Ovary (tissue), 7 donors: ENCODE measurements at regions not wholly inside any gene's neighbourhood (a gene's known extent, or its start where the extent isn't known, plus 50 kb on each side); places are given as distances from the start of the nearest gene placed in this dataset.
A peak's percentile ranks its signal among the peaks of the same experiment; 100 is the strongest.
"Not testable (repeated sequence)": the region's sequence is repeated elsewhere in the genome, so short reads cannot be mapped to it uniquely, and the experiment has no call there.

Experiments
- DNase-seq, 5 donors: peaks; one replicate each; pipeline ENCODE4 v3.0.0-alpha.2; 2019 to 2020
- H3K27ac ChIP-seq, 2 donors: fragments of 200-600 bp; one replicate each; pipeline versions ENCODE4 v1.5.1 to v1.8.0; 2019 to 2022
- H3K27me3 ChIP-seq: fragments of 200-600 bp; one replicate; pipeline ENCODE4 v1.8.0; 2022
- H3K36me3 ChIP-seq: fragments of 200-600 bp; sonication (generic); one replicate; pipeline ENCODE4 v1.5.1; 2019
- H3K4me1 ChIP-seq: one replicate; pipeline ENCODE4 v1.8.1; 2013; ENCODE audit warnings: mild to moderate bottlenecking, moderate library complexity; ENCODE audit not compliant: insufficient read depth
- H3K4me3 ChIP-seq: fragments of 200-600 bp; sonication (generic); one replicate; pipeline ENCODE4 v1.5.1; 2017
- H3K9me3 ChIP-seq, 2 donors: fragments of 200-600 bp in 1 of 2; sonication (generic) in 1 of 2; one replicate each; pipeline versions ENCODE4 v1.5.1 to v1.8.1; 2013 to 2019; ENCODE audit warnings: mild to moderate bottlenecking in 1 of 2, moderate library complexity in 1 of 2
- CTCF ChIP-seq, 3 donors: fragments of 450-650 bp in 2 of 3; fragments of 200-600 bp in 1 of 3; IDR thresholded peaks; one replicate each; pipeline versions ENCODE4 v1.5.1 to v1.8.0; 2016 to 2022; ENCODE audit warnings: antibody characterized with exemption in 3 of 3, mild to moderate bottlenecking in 1 of 3
- EP300 ChIP-seq: sonication (generic); formaldehyde crosslinking; IDR thresholded peaks from one replicate; pipeline ENCODE4 v1.6.1; 2017; ENCODE audit warnings: antibody characterized with exemption
- POLR2A ChIP-seq: fragments of 450-650 bp; IDR thresholded peaks from one replicate; pipeline ENCODE4 v1.6.1; 2017; ENCODE audit warnings: antibody characterized with exemption, mild to moderate bottlenecking, moderate library complexity
- WGBS, 3 donors: extraction: QIAGEN DNeasy Blood & Tissue Kit in 1 of 3; methylation state at CpG; one replicate each; pipeline versions ENCODE4 v1.1.5 to v1.1.7; 2013 to 2017; 5-methylcytosine and 5-hydroxymethylcytosine counted together
- intact Hi-C, 4 donors: fragments of 100-400 bp; cut with DNase I; formaldehyde crosslinking; loops; one replicate each; pipeline versions ENCODE4 v1.11.0 to v1.15.1; 2022 to 2023
- donor health status: DM: no; HTN: no; CAD: no; lungs with moderate emphysema.
- donor health status: DM: no; HTN: no; CAD: no.
- donor health status: Bipolar disorder and iron deficiency.
- donor health status: DM: no; HTN: no; CAD: no.
- donor health status: DM: yes; HTN: yes; CAD: no.

GRCh38 chr2:160756481-160756880, 262.9 kb upstream of the RBMS1 start:
- H3K27me3 ChIP-seq, result no peaks in the 10 kb centered on the region
- intact Hi-C loops, result no loop called here
- no peak for TF ChIP-seq EP300
- no peak for TF ChIP-seq POLR2A
- no peak for TF ChIP-seq CTCF (IDR thresholded peaks at IDR 0.05)

GRCh38 chr2:160762493-160763128, 269.0 kb upstream of the RBMS1 start:
- peak in 1 of 5 donors; percentile 9 for DNase-seq
- H3K27me3 ChIP-seq, H3K9me3 ChIP-seq, intact Hi-C loops, H3K4me3 ChIP-seq, H3K27ac ChIP-seq, H3K36me3 ChIP-seq, H3K4me1 ChIP-seq: not testable (repeated sequence)
- WGBS, 3 donors, result 93 to 97% (median 95%) methylated on average over 26 of the region's 26 CpGs

More at GRCh38 chr2:160756481-160756880, 262.9 kb upstream of the RBMS1 start:
- Histone ChIP-seq H3K4me3 (no peak overlapping the region), H3K9me3 (no peaks in the 10 kb centered on the region), H3K27ac (no peak overlapping the region), H3K36me3 (no peaks in the 10 kb centered on the region), H3K4me1 (no peaks in the 10 kb centered on the region)
- no peak for DNase-seq

- Histone ChIP-seq H3K36me3 (no peaks in the 10 kb centered on the region), H3K4me1 (no peaks in the 10 kb centered on the region), H3K9me3 (no peaks in the 10 kb centered on the region), H3K27me3 (no peaks in the 10 kb centered on the region), H3K27ac (no peak overlapping the region), H3K4me3 (no peak overlapping the region)
- DNase-seq, result no peak
- intact Hi-C loops, result no loop called here
- TF ChIP-seq POLR2A, result no peak
- TF ChIP-seq EP300, result no peak
- no peak for TF ChIP-seq CTCF (IDR thresholded peaks at IDR 0.05)
Measured at GRCh38 chr2:160783474-160783873, 289.9 kb upstream of the RBMS1 start.

- H3K4me1 ChIP-seq, result no peaks in the 10 kb centered on the region
- no peak overlapping the region for H3K27ac ChIP-seq
- H3K36me3 ChIP-seq, result no peaks in the 10 kb centered on the region
- H3K27me3 ChIP-seq, result no peaks in the 10 kb centered on the region
- WGBS, 3 donors, result 93 to 97% (median 94%) methylated on average over 3 of the region's 3 CpGs
- no peaks in the 10 kb centered on the region for H3K9me3 ChIP-seq
- no peak for DNase-seq
- H3K4me3 ChIP-seq, result no peak overlapping the region
- intact Hi-C loops, result no loop called here
- no peak for TF ChIP-seq POLR2A
- no peak for TF ChIP-seq EP300
- TF ChIP-seq CTCF (IDR thresholded peaks at IDR 0.05), result no peak
Measured at GRCh38 chr2:160784034-160784433, 290.4 kb upstream of the RBMS1 start.

- 79 to 94% (median 84%) methylated on average over 2 of the region's 2 CpGs for WGBS, 3 donors
- no peak overlapping the region for H3K27ac ChIP-seq
- TF ChIP-seq CTCF (IDR thresholded peaks at IDR 0.05) (no peak), EP300 (no peak), POLR2A (no peak)
- intact Hi-C loops, result no loop called here
- H3K4me3 ChIP-seq, result no peak overlapping the region
- H3K36me3 ChIP-seq, result no peaks in the 10 kb centered on the region
- H3K27me3 ChIP-seq, result no peaks in the 10 kb centered on the region
- H3K4me1 ChIP-seq, result no peaks in the 10 kb centered on the region
- DNase-seq, result no peak
- no peaks in the 10 kb centered on the region for H3K9me3 ChIP-seq
Measured at GRCh38 chr2:160790738-160791137, 297.1 kb upstream of the RBMS1 start.
